NCI-H2029 treated with DMSO at 0.1 percent for 48 hours (cell line): ENCODE measurements at regions not wholly inside any gene's neighbourhood (a gene's known extent, or its start where the extent isn't known, plus 50 kb on each side); places are given as distances from the start of the nearest gene placed in this dataset.
A peak's percentile ranks its signal among the peaks of the same experiment; 100 is the strongest.
"Not testable (repeated sequence)": the region's sequence is repeated elsewhere in the genome, so short reads cannot be mapped to it uniquely, and the experiment has no call there.

Source experiments
- DNase-seq: peaks from one replicate; lab custom pipeline; 2025; lab: John Stamatoyannopoulos, UW

- peak; percentile 15 for DNase-seq
Observed at GRCh38 chr20:11976966-11977365, 59.3 kb downstream of the BTBD3 start.

DNA sequence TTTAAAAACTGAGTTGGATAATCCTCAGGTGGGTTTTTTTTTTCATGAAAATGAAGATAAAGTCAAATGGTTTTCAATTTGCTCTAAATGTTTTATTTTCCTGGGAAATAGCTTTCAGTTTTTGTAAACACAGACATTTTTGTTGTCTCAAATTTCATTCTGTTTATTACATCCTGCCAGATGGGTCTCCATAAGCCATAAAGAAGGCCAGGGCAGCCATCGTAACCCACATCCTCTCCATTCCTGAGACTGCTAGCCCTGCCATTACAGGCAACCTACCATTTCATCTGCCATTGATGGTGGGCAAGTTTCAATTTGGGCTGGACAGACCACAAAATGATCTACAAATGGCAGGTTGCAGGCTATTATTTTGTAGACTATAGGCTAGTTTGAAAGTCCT, 60.8 kb downstream of the BTBD3 start:
- no peak for DNase-seq

GRCh38 chr20:11979306-11979990, 61.8 kb downstream of the BTBD3 start:
- no peak for DNase-seq

GRCh38 chr20:11980263-11980662, 62.6 kb downstream of the BTBD3 start:
- no peak for DNase-seq

DNA sequence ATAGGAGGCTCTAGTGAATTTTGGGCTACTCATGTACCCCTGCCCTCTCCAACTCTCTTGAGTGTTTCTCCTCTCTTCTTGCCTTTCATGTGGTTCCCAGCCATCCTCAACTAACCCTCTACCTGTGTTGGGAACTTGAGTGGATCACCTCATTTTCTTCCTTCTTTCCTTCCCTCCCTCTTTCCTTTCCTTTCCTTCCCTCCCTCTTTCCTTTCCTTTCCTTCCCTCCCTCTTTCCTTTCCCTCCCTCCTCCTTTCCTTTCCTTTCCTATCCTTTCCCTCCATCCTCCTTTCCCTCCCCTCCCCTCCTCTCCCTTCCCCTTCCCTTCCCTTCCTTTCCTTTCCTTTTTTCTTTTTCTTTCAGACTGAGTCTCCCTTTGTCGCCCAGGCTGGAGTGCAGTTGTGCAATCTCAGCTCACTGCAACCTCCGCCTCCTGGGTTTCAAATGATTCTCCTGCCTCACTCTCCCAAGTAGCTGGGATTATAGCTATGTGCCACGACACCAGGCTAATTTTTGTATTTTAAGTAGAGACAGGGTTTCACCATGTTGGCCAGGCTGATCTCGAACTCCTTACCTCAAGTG, 63.8 kb downstream of the BTBD3 start:
- no peak for DNase-seq

DNA sequence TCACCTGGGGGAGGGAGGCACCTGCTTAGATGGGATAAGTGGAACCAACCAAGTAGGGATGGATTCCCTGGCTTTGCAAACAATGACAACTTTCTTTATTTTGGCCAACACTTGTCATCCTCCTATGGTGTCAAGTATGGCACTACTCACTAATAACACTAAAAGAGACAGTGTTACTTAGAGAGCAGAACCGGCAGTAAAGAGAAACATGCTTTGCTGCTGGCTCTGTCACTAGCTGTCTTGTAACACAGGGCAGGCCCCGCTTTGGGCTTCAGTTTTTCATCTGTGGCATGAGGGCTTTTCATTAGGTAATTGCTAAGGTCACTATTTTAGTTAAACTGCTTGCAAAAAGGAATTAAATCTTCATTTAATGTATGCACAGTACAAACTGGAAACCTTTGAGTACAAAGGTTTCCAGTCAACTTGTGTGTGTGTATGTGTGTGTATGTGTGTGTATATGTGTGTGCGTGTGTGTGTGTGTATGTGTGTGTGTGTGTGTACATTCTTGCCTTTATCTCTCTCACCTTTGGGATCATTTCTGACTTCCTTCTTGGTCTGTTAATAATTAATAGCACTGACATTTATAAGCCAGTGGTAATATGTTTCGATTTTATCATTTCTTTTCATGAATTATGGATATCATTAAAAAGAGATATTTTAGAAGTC, 64.7 kb downstream of the BTBD3 start:
- DNase-seq: no peak

GRCh38 chr20:11982955-11983470, 65.3 kb downstream of the BTBD3 start:
- no peak for DNase-seq

DNA sequence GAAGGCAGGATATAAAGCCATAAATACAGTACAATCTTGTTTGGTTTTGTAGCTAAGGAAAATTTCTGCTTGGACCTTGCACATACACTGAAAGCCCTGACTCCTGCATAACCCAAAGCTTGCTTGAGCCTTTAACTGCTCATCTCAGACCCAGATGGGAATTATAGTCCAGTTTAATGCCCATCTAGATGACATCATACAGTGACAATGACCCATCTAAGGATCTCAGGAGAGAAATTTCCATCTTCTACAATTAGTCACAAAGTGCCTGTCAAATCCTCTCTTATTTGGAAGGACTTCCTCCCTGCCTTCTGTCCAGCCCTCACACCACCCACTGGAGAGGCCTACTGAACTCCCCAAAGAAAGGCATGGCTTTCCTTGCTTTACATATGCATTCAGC, 69.3 kb downstream of the BTBD3 start:
- DNase-seq: no peak

GRCh38 chr20:11987526-11987925, 69.8 kb downstream of the BTBD3 start:
- DNase-seq: no peak

GRCh38 chr20:11989018-11989771, 71.5 kb downstream of the BTBD3 start:
- no peak for DNase-seq

DNA sequence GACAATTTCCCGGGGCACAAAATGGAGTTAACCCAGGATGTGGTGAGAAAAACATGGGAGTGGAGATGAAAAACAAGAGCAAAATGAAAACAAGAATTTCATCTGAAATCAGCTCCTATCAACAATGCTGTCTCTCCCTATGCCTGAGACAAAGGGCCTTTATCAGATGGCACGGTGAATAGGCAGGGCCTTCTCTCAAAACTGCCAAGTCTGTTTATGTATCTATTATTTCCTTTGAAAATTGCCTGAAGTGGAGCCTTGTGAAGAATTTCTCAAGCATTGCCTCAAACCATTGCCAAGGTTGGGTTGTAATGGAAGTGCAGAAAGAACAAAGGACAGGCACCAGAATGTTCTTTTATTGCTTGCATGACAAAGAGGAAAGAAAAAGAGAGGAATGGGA, 74.7 kb downstream of the BTBD3 start:
- no peak for DNase-seq

GRCh38 chr20:11993886-11994461, 76.3 kb downstream of the BTBD3 start:
- DNase-seq: no peak

DNA sequence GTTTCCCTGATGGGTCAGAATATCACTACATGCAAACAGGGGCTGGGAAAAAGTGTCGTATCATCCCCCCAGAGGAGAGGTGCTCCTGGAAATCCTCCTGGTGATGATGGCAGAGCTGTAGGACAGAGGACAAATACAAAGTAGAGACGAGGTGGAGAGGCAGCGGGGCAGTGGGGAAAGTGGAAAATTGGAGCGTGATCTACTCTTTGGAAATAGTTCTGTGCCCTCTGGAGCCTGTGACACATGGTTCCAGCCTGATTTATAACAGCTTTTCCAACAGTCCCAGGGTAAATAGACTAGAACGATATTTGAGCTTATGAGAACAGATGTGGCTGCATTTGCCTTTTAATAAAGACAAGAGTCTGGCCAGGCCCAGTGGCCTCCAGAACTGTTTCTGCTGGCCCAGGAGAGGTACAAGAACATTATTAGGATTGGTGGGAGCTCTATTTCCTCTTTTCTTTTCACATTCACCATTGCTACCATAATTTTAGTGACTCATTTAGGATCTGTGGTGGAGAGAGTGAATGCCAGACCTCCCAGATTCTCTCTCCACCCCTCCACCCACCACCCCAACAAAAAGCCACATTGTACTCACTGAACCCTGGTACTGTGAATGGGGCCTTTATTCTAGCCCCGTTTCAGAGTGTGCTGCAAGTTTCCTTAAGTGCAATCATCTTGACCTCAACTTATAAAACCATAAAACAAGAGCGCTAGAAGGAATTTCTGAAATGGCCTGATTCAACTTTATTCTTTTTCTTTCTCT, 78.3 kb downstream of the BTBD3 start:
- no peak for DNase-seq

- DNase-seq: not testable (repeated sequence)
Observed at GRCh38 chr20:12004776-12005175, 87.1 kb downstream of the BTBD3 start.

DNA sequence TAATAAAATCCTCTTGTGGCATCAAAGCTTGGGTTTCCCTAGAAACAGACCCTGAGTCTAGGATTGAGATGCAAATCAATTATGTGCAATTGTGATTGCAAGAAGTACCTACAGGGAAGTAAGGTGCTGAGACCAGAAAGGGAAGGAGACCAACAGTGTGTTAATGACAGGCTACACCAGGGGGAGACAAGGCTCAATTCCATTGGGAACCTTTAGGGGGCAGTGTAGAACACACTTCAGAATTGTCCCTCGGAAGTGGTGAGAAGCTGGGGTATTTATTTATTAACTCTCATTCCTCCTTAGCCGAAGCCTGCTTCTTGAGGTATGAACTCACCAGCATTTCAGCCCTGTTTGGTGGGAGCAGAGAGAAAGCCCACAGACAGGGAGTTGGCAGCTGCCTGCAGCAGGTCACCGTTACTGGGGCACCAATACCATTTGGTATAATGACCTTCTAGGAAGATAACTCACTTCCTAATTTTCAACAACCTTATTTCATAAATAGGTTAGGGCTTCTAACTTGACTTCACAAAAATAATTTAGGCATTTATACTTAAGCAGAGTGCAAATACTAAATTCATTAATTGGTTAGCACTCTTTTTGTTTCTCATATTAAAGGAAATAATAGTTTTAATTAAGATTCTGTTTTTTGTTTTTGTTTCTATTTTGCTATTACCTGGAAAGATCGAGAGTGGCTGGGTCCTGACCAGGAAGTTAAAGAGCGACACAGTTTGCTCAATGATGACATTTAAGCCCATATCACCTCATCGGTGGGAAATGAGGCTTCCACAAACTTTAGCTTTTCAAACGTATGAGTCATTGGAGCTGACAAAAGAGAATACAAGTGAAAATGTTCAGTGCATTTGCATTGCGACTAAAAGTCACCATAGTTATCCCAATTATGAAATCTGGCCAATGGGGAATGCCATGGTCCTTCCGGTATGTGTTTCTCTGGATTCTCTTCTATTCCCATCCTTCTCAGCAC, 94.8 kb downstream of the BTBD3 start:
- peak; percentile 34 for DNase-seq

GRCh38 chr20:12014276-12014675, 96.6 kb downstream of the BTBD3 start:
- no peak for DNase-seq

DNA sequence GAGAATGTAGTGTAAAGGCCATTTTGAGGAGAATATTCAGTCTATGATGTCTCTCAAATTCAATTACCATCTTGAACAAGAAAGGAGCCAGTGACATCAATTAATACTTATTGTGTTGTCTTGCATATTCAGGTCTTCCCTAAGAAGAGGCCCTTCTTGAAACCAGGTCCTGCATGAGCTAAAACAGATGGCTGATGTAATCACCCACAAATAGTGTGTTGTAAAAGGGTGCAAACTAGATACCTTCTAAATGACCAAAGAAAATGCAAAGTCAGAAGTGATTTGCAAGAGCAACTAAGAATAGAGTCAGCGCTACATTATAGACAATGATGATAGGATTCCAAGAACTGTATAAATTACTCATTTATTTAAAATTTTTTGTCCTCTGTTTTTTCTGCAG, 97.0 kb downstream of the BTBD3 start:
- no peak for DNase-seq

GRCh38 chr20:12016291-12016690, 98.6 kb downstream of the BTBD3 start:
- DNase-seq: no peak

DNA sequence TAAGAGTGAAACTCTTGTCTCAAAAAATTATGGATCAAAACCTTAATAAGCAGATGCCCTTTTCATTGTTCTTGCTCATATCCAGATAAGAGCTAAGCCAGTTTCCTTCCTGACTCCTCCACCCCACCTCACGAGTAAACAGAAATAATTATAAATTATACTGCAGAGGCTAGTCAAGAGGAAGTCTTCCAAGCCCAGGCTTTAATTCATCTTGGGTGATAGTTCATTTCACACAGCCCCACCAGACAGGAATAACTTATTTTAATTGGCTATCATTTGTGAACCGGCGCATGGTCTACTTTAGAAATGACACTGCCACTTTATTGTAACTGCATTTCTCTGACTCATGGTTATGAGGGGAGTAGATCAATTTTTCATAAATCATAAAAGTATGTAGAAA, 102.0 kb downstream of the BTBD3 start:
- no peak for DNase-seq

GRCh38 chr20:12020846-12021245, 103.2 kb downstream of the BTBD3 start:
- DNase-seq: no peak
